AG09309 (cell line): ENCODE measurements at regions not wholly inside any gene's neighbourhood (a gene's known extent, or its start where the extent isn't known, plus 50 kb on each side); places are given as distances from the start of the nearest gene placed in this dataset.

Experiments used
- DNase-seq: peaks from one replicate; pipeline ENCODE4 v3.0.0-alpha.2; 2010; ENCODE audit warnings: low read depth
- H3K4me3 ChIP-seq: 2 replicates; pipeline ENCODE4 v1.5.1; 2011; ENCODE audit warnings: mild to moderate bottlenecking, low read depth, low read length, moderate library complexity; ENCODE audit not compliant: control insufficient read depth
- CTCF ChIP-seq: IDR thresholded peaks from 2 replicates; pipeline ENCODE4 v1.5.1; 2011; ENCODE audit warnings: mild to moderate bottlenecking, low read depth, low read length, inconsistent platforms; ENCODE audit not compliant: insufficient read depth, control insufficient read depth; ENCODE audit errors: missing control alignments

DNA sequence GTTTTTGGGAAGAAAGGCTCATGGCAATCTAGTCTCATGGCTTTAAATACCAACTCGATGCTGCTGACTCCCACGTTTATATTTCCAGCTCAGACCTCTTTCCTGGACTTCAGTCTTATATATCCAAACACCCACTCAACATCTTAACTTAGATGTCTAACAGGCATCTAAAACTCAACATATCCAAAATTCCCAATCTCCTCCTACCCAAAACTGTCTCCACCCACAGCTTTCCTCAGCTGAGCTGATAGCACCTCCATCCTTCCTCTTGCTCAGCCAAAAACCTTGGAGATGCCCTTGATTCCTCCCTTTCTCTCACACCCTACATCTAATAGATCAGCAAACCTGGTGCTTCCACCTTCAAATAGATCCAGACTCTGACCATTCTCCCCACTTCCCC, 202.5 kb downstream of the TLE3 start:
- no peak for TF ChIP-seq CTCF
- DNase-seq, result no peak
- no peak overlapping the region for H3K4me3 ChIP-seq

DNA sequence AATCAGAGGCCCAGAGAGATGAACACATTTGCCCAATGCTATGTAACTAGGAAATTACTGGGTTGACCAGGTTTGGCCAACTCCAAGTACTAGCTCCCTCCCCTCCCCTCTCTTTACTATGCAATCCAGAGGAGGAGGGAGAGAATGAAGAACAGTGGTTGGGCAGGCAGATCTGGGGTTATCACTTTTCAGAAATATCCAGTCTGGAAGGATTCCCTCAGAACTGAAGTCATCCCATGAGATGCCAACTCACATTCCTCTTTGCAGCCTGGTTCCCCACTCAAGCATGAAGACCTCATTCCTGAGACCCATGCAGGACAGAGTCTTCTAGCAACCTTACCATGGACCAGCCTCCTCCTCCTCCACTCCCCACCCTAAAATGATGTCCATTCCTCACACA, 201.1 kb downstream of the TLE3 start:
- TF ChIP-seq CTCF, result no peak
- DNase-seq, result no peak
- H3K4me3 ChIP-seq, result no peak overlapping the region

DNA sequence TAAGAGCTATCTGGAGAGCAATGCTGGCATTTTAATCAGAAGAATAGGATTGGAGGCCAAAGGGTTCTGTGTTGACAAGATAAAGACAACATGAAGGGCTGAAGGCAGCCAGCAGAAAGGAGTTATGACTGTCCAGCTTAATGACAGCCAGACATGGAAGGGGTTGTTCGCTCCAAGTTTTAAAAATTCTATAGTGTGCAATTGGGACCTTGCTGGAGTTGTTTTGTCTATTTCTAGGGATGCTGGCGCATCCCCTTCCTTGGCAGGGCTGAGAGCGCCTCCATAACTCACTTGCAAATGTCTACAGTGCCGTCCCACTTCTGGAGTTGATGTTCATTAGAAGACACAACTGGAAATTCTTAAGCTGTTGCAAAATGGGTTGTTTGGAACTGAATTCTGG, 200.7 kb downstream of the TLE3 start:
- DNase-seq, result no peak
- no peak for TF ChIP-seq CTCF
- H3K4me3 ChIP-seq, result no peak overlapping the region

DNA sequence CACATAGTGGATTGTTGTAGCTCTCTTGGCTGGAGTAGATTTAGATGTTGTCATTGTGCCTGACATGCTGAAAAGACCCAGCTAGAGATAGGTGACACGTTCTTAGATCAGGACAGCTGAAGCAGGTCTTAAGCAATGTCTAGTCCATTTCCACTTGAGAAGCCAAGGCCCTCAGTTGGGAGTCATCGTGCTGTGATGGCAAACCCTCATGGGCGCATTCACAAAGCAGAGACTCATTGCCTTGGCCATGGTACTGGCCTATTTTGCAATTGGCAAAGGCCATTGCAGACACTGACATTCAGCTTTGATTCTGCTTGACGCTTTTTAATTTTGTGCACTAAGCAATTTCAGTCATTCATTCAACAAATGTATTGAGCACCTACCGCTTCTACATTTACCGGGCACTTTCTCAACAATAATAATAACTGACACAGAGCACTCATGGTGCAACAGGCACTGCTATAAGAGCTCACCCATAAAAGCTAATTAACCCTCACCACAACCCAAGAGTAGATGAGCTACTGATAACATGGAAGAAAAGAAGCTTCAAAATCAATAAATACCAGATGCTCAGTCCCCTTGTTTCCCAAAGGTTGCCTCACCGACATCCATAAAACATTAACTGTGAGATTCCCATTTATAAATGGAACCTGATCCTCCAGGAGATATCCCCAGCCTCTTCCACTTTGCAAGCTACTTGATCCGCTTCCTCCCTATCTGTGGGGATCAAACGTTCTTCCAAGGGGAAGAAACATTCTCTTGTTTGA, 200.1 kb downstream of the TLE3 start:
- DNase-seq, result no peak
- no peak overlapping the region for H3K4me3 ChIP-seq
- no peak for TF ChIP-seq CTCF

DNA sequence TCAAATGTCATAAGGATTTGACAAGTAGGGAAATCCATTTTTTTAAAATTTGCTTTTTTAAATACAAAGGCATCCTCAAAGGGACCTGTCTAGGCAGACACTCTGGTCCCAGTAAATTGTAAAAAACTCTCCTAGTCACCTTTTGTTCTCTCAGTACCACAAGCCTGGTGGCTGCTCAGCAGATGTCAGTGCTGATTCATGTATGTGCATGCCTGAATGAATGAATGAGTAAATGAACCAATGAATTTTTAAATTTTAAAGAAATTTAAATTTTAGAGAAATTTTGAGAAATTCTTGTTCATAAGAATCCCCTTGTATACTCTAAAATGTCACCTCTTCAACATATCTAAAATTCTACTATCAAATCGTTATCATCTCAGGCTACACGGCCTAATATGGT, 199.5 kb downstream of the TLE3 start:
- no peak overlapping the region for H3K4me3 ChIP-seq
- no peak for DNase-seq
- no peak for TF ChIP-seq CTCF

- H3K4me3 ChIP-seq, result no peak overlapping the region
- DNase-seq, result no peak
- TF ChIP-seq CTCF, result no peak
These were observed 195.2 kb downstream of the TLE3 start for GRCh38 chr15:69902414-69903062.
